HEK293T (cell line): ENCODE measurements at regions not wholly inside any gene's neighbourhood (a gene's known extent, or its start where the extent isn't known, plus 50 kb on each side); places are given as distances from the start of the nearest gene placed in this dataset.

Experiments used
- CTBP1 ChIP-seq: fragments of 450-650 bp; IDR thresholded peaks from 2 replicates; pipeline ENCODE4 v1.6.1; 2016; ENCODE audit warnings: borderline replicate concordance
- ELF4 ChIP-seq: fragments of 450-650 bp; IDR thresholded peaks from 2 replicates; pipeline ENCODE4 v1.6.1; 2017; ENCODE audit warnings: antibody characterized with exemption
- FOXA1 ChIP-seq: fragments of 450-650 bp; IDR thresholded peaks from 2 replicates; pipeline ENCODE4 v1.6.1; 2016; ENCODE audit warnings: mild to moderate bottlenecking
- FOXK2 ChIP-seq: fragments of 450-650 bp; IDR thresholded peaks from 2 replicates; pipeline ENCODE4 v1.6.1; 2016; ENCODE audit warnings: mild to moderate bottlenecking
- FOXM1 ChIP-seq: fragments of 450-650 bp; IDR thresholded peaks from 2 replicates; pipeline ENCODE4 v1.6.1; 2017; ENCODE audit warnings: mild to moderate bottlenecking, borderline replicate concordance
- HDGF ChIP-seq: fragments of 450-650 bp; IDR thresholded peaks from 2 replicates; pipeline ENCODE4 v1.6.1; 2017; ENCODE audit warnings: antibody characterized with exemption, borderline replicate concordance
- NFRKB ChIP-seq: fragments of 450-650 bp; IDR thresholded peaks from 2 replicates; pipeline ENCODE4 v1.6.1; 2016; ENCODE audit warnings: mild to moderate bottlenecking, moderate library complexity
- PKNOX1 ChIP-seq: fragments of 450-650 bp; IDR thresholded peaks from 2 replicates; pipeline ENCODE4 v1.6.1; 2016
- SP1 ChIP-seq: fragments of 450-650 bp; IDR thresholded peaks from 2 replicates; pipeline ENCODE4 v1.6.1; 2017
- SUZ12 ChIP-seq: fragments of 450-650 bp; IDR thresholded peaks from 2 replicates; pipeline ENCODE4 v1.6.1; 2016; ENCODE audit warnings: mild to moderate bottlenecking
- TARDBP ChIP-seq: fragments of 450-650 bp; IDR thresholded peaks from 2 replicates; pipeline ENCODE4 v1.6.1; 2016
- ZNF384 ChIP-seq: fragments of 450-650 bp; IDR thresholded peaks from 2 replicates; pipeline ENCODE4 v1.6.1; 2016

GRCh38 chr21:32130031-32130891, 148.6 kb downstream of the MIS18A start:
- TF ChIP-seq CTBP1 = no peak
- no peak for TF ChIP-seq ZNF384
- no peak for TF ChIP-seq FOXM1
- TF ChIP-seq SUZ12 = no peak
- TF ChIP-seq FOXA1 = no peak
- TF ChIP-seq NFRKB = no peak
- TF ChIP-seq SP1 = no peak
- no peak for TF ChIP-seq ELF4
- TF ChIP-seq TARDBP = no peak
- TF ChIP-seq PKNOX1 = no peak
- TF ChIP-seq FOXK2 = no peak
- TF ChIP-seq HDGF = no peak
